AG10803 (cell line): ENCODE measurements at regions not wholly inside any gene's neighbourhood (a gene's known extent, or its start where the extent isn't known, plus 50 kb on each side); places are given as distances from the start of the nearest gene placed in this dataset.

Experiments
- DNase-seq: peaks from one replicate; pipeline ENCODE4 v3.0.0; 2010; ENCODE audit warnings: low read depth
- H3K4me3 ChIP-seq: 2 replicates; pipeline ENCODE4 v1.5.1; 2011; ENCODE audit warnings: mild to moderate bottlenecking, low read length, control low read depth
- TF ChIP-seq, protein P1 (sequence below): conservative IDR thresholded peaks from 2 replicates; pipeline ENCODE4 v1.5.1; 2011; ENCODE audit warnings: mild to moderate bottlenecking, low read length, control low read depth, inconsistent platforms

DNA sequence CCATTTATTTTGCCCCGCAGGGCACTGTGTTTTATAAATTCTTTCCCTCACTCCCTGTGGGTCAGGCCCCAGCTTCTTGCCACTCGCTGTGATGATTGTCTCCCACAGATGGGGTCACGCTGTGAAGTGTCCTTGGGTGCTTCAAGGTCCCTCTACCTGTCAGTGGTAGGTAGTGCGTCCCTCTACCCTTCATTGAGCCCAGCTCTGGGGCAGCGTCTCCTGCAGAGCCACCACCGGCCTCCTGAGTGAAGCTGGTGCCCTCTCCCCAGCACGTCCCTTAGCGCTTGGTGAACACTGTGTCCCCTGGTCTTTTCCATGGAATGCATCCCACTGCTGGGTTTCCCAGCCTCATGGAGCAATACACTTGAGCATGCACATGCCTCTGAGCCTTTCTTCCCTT lies 108.2 kb downstream of the NRN1 start:
- no peak overlapping the region for H3K4me3 ChIP-seq
- TF ChIP-seq, protein P1, sequence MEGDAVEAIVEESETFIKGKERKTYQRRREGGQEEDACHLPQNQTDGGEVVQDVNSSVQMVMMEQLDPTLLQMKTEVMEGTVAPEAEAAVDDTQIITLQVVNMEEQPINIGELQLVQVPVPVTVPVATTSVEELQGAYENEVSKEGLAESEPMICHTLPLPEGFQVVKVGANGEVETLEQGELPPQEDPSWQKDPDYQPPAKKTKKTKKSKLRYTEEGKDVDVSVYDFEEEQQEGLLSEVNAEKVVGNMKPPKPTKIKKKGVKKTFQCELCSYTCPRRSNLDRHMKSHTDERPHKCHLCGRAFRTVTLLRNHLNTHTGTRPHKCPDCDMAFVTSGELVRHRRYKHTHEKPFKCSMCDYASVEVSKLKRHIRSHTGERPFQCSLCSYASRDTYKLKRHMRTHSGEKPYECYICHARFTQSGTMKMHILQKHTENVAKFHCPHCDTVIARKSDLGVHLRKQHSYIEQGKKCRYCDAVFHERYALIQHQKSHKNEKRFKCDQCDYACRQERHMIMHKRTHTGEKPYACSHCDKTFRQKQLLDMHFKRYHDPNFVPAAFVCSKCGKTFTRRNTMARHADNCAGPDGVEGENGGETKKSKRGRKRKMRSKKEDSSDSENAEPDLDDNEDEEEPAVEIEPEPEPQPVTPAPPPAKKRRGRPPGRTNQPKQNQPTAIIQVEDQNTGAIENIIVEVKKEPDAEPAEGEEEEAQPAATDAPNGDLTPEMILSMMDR: no peak
- no peak for DNase-seq

DNA sequence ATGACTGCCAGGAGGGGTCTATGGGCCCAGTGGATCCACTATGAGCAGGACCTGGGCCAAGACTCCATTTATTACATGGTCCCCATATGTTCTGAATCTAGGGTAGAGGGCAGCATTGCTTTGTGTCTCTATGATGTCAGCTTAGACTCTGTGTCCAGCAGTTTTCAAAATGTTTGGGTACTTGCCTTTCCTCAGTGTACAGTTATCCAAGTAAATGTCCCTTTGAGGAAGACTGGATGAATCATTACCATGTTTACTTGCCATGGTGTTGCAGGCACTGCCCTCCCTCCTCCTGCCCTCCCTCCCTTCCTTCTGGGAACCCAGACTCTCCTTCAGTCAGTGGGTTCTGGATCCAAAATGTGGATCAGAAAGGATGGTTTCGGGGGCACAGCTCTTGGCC lies 108.6 kb downstream of the NRN1 start:
- TF ChIP-seq, protein P1: no peak

DNA sequence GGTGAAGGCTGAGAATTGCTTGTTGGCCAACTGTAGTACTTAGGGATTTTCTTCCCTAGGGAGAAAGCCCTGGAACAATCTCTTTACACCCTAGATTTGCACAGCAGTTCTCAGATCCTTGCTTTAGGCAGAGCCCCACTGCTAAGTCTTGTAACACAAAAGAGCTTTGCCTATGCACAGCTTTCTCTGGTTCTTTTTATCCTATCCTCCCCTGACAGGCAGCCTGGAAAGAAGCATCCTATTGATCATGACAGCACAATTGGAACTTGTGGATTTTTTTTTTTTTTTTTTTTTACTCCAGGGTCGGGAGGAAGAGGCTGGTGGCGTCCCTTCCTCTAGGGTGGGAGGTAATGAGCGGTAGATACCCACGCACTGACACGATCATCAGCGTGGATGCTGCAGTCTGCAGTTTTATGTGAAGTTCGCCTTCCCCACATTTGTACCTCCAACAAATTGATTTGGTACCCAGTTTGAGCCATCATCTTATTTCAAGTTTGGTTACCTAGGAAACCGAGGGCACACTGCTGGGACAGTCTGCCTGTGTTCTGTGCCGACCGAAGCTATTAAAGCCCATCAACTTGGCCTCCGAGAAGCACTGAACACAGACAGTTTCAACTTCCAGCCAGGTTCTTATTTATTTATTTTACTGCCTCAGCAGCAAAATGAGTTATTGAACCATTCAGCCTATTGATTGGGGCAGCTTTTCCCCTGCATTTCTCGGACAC lies 110.1 kb downstream of the NRN1 start:
- DNase-seq: no peak

More for the DNA sequence above, 108.6 kb downstream of the NRN1 start:
- no peak overlapping the region for H3K4me3 ChIP-seq
- peak; percentile 38 for DNase-seq

DNA sequence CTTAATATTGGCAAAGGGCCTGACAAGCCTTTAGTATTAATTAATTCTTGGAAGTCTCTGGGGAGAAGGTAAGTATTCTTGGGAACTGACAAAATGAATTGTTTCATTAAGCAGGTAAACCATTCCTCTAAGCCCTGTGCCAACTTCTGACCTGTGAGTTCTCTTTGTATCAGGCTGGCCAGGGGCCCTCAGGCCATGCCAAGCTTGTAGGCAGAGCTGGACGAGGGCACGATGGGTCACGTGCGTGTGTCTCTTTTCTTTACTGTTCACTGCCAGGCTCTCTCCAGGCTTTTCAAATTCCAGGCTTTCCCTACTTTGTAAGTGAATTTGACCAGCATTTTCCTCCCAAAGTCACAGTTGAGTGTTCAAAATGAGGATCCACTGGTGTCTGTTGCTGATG lies 112.4 kb downstream of the NRN1 start:
- TF ChIP-seq, protein P1: no peak
- H3K4me3 ChIP-seq: no peak overlapping the region
- DNase-seq: no peak

More for the DNA sequence above, 110.1 kb downstream of the NRN1 start:
- TF ChIP-seq, protein P1: no peak
- H3K4me3 ChIP-seq: no peak overlapping the region

DNA sequence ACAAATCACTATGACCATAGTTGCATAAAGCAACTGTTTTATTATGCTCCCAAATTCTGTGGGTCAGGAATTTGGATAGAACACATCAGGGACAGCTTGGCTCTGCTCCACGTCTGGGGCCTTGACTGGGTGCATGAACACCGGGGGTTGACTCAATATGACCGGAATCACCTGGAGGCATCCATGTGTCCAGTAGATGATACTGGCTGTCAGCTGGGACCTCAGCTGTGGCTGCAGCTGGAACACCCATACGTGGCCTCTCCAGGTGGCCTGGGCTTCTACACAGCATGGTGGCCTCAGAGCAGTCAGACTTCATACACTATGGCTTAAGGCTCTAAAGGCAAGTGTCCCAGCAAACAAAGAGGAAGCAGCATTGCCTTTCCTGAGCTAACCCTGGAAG lies 113.4 kb downstream of the NRN1 start:
- H3K4me3 ChIP-seq: no peak overlapping the region
- TF ChIP-seq, protein P1: no peak
- DNase-seq: no peak

DNA sequence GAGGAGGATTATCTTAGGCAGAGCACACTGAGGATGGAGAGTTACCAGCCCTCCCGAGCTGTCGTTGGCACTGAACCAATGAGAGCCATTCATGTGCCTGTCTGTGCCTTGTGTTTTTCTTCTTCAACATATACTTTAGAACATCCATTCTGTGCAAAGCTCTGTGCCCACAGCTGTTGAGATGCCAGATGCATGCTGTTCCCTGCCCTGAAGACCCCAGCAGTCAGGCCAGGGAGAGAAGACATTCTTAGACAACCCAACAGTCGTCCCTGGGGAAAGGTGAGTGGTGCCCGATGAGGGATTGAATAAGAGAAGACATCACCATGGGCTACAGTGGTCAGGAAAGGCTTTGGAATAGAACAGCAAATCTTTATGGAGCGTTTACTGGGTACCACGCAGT lies 114.1 kb downstream of the NRN1 start:
- TF ChIP-seq, protein P1: no peak
- DNase-seq: no peak
- H3K4me3 ChIP-seq: no peak overlapping the region; the same call in 1 of the 2 replicates

DNA sequence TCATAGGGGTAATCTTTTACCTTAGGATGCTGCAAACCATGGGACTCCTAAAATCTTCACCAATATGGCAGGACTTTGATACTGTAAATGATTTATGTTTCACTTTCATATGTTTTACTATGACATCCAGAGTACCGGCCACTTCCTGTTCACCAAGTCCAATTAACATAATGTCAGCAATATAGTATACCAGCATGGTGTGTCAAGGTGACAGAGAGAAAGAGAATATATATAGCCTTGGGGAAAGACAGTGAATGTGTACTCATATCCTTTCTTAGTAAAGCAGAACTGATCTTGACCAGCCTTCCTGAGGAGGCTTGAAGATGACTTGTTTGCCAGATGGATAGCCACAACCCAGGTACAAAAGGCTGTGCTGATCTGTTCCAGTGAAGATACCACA lies 127.9 kb downstream of the NRN1 start:
- no peak overlapping the region for H3K4me3 ChIP-seq
- TF ChIP-seq, protein P1: no peak
- no peak for DNase-seq
